ENCODE measurements at regions not wholly inside any gene's neighbourhood (a gene's known extent, or its start where the extent isn't known, plus 50 kb on each side); places are given as distances from the start of the nearest gene placed in this dataset.

- no peaks in the 10 kb centered on the region for H3K27me3 Mint-ChIP-seq
- no peak overlapping the region for H3K27ac Mint-ChIP-seq (ENCODE audit: low read depth)
- H3K9me3 Mint-ChIP-seq: peaks cover 15% of the 10 kb centered on the region
- no peak for ATAC-seq (replicated peaks; ENCODE audit: extremely low read depth, poor library complexity, severe bottlenecking)
- no peak for DNase-seq (ENCODE audit: low spot score in 2 of 2)
- no peaks in the 10 kb centered on the region for H3K36me3 Mint-ChIP-seq (ENCODE audit: insufficient read depth)
- H3K4me3 Mint-ChIP-seq: no peak overlapping the region
- H3K4me1 Mint-ChIP-seq: no peaks in the 10 kb centered on the region
Observed at GRCh38 chr16:51457775-51458174, 306.7 kb upstream of the SALL1 start.

DNA sequence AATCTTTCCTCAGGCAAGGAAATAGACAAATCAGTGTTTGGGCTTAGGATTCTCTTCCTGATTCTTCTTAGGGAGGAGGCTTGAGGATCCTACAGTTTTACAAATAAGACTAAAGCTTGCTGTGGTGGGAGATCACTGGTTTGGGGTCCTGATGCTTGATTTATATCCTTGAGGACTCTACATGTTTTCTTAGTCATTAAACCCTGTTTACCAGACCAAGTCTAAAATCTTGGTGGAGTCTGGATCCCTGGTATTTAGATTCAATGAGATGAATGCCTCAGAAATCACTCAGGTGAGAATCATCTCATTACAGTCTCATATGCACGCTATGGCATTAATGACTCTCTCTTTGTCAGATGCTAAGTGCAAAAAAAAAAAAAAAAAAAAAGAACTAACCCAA, 304.3 kb upstream of the SALL1 start:
- H3K36me3 Mint-ChIP-seq (ENCODE audit: insufficient read depth): no peaks in the 10 kb centered on the region
- no peak overlapping the region for H3K27ac Mint-ChIP-seq (ENCODE audit: low read depth)
- H3K4me3 Mint-ChIP-seq: no peak overlapping the region
- DNase-seq (ENCODE audit: low spot score in 2 of 2) (no peak), ATAC-seq (replicated peaks; ENCODE audit: extremely low read depth, poor library complexity, severe bottlenecking) (no peak)
- no peaks in the 10 kb centered on the region for H3K27me3 Mint-ChIP-seq
- H3K9me3 Mint-ChIP-seq: peaks cover 10% of the 10 kb centered on the region
- H3K4me1 Mint-ChIP-seq: no peaks in the 10 kb centered on the region

DNA sequence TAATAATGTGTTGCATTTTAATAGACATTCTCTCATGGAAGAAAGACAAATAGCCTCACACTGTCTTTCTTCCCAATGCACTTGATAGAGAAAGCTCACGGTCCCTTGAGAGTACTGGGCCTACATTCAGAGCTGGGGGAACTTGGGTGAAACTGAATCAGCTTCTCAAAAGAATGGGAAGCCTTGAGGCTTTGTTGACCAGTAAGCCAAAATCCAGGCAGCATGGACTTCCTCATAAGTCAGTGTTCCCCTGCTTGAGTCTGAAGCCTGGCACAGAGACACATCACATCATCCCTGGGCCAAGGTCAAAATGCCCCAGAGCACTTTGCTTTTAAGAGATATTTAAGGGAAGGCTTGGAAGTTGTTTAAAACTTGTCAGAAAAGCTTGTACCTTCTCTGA, 302.2 kb upstream of the SALL1 start:
- Mint-ChIP-seq H3K9me3 (peaks cover 10% of the 10 kb centered on the region), H3K36me3 (ENCODE audit: insufficient read depth) (no peaks in the 10 kb centered on the region), H3K27ac (ENCODE audit: low read depth) (no peak overlapping the region), H3K4me3 (no peak overlapping the region), H3K4me1 (no peaks in the 10 kb centered on the region), H3K27me3 (no peaks in the 10 kb centered on the region)
- no peak for DNase-seq (ENCODE audit: low spot score in 2 of 2)
- no peak for ATAC-seq (replicated peaks; ENCODE audit: extremely low read depth, poor library complexity, severe bottlenecking)

- Mint-ChIP-seq H3K4me1 (no peaks in the 10 kb centered on the region), H3K27ac (ENCODE audit: low read depth) (no peak overlapping the region), H3K36me3 (ENCODE audit: insufficient read depth) (no peaks in the 10 kb centered on the region), H3K27me3 (no peaks in the 10 kb centered on the region), H3K9me3 (peaks cover 15% of the 10 kb centered on the region), H3K4me3 (no peak overlapping the region)
- no peak for ATAC-seq (replicated peaks; ENCODE audit: extremely low read depth, poor library complexity, severe bottlenecking)
- DNase-seq (ENCODE audit: low spot score in 2 of 2): no peak
Observed at GRCh38 chr16:51450909-51451308, 299.8 kb upstream of the SALL1 start.

DNA sequence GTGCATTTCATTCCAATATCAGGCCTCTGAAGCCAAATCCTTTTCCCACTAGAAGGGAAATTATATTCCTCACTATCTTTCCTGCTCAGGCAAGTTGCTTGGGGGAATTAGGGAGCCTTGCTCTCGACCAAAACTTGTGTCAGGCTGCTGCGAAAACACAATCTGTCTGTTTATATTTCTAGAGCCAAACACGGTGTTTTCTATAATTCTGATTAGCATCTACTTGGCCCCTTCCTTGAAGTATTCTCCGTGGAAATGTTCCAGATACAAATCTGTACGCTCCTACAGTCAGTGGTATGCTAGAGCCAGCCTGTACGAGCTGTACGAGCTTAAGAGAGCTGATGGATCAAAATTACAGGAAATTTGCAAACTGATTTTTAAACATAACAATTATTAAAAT, 299.3 kb upstream of the SALL1 start:
- Mint-ChIP-seq H3K9me3 (peaks cover 19% of the 10 kb centered on the region), H3K4me3 (no peak overlapping the region), H3K27me3 (no peaks in the 10 kb centered on the region)

GRCh38 chr16:51449441-51449840, 298.4 kb upstream of the SALL1 start:
- Mint-ChIP-seq H3K27me3 (no peaks in the 10 kb centered on the region), H3K36me3 (ENCODE audit: insufficient read depth) (no peaks in the 10 kb centered on the region), H3K4me3 (no peak overlapping the region), H3K27ac (ENCODE audit: low read depth) (no peak overlapping the region), H3K9me3 (peaks cover 14% of the 10 kb centered on the region), H3K4me1 (no peaks in the 10 kb centered on the region)
- ATAC-seq (replicated peaks; ENCODE audit: extremely low read depth, poor library complexity, severe bottlenecking): no peak
- DNase-seq (ENCODE audit: low spot score in 2 of 2): no peak

More for the DNA sequence above, 299.3 kb upstream of the SALL1 start:
- ATAC-seq (replicated peaks; ENCODE audit: extremely low read depth, poor library complexity, severe bottlenecking): no peak
- no peak overlapping the region for H3K27ac Mint-ChIP-seq (ENCODE audit: low read depth)
- H3K4me1 Mint-ChIP-seq: no peaks in the 10 kb centered on the region
- DNase-seq (ENCODE audit: low spot score in 2 of 2): no peak
- no peaks in the 10 kb centered on the region for H3K36me3 Mint-ChIP-seq (ENCODE audit: insufficient read depth)

DNA sequence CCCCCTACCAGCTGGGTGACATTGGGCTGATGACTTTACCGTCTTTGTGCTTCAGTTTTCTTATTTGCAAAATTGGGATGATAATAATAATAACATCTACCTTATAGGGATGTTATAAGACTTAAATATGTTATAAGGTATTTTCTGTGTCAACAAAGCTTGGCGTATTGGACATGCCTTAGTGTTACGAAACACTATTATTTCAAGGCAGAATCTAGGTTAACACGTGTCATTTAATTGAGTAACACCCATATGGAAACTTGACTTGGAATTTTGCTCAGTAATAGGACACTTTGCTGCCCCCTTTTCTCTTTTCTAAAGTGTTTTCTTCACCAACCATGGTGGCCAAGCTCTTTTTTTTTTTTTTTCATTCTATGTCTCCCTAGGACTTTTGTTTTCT, 294.2 kb upstream of the SALL1 start:
- Mint-ChIP-seq H3K27me3 (peaks cover 11% of the 10 kb centered on the region), H3K9me3 (peaks cover 16% of the 10 kb centered on the region), H3K4me1 (no peaks in the 10 kb centered on the region), H3K36me3 (ENCODE audit: insufficient read depth) (no peaks in the 10 kb centered on the region), H3K4me3 (no peak overlapping the region), H3K27ac (ENCODE audit: low read depth) (no peak overlapping the region)
- DNase-seq (ENCODE audit: low spot score in 2 of 2): no peak
- ATAC-seq (replicated peaks; ENCODE audit: extremely low read depth, poor library complexity, severe bottlenecking): no peak

DNA sequence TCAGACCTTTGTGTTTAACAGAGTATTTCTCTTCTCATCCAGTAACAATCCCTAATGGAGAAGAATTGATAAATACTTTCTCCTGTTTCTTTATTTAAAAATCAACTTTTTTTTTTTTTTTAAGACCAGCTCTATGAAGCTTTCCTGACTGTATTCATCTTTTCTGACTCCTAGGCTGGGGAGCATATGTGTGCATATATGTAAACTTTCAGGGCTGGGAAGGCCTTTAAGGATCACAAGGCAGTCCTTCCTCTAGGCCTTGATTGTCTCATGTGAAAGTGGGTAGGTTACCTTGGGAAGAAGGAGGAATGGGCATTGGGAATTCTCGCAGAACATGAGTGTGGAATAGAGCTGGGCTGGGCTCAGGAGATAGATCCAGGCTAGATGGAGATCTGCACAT, 292.9 kb upstream of the SALL1 start:
- Mint-ChIP-seq H3K27ac (ENCODE audit: low read depth) (no peak overlapping the region), H3K9me3 (peaks cover 16% of the 10 kb centered on the region), H3K4me3 (no peak overlapping the region), H3K27me3 (peaks cover 11% of the 10 kb centered on the region), H3K36me3 (ENCODE audit: insufficient read depth) (no peaks in the 10 kb centered on the region), H3K4me1 (no peaks in the 10 kb centered on the region)
- ATAC-seq (replicated peaks; ENCODE audit: extremely low read depth, poor library complexity, severe bottlenecking) (no peak), DNase-seq (ENCODE audit: low spot score in 2 of 2) (no peak)

DNA sequence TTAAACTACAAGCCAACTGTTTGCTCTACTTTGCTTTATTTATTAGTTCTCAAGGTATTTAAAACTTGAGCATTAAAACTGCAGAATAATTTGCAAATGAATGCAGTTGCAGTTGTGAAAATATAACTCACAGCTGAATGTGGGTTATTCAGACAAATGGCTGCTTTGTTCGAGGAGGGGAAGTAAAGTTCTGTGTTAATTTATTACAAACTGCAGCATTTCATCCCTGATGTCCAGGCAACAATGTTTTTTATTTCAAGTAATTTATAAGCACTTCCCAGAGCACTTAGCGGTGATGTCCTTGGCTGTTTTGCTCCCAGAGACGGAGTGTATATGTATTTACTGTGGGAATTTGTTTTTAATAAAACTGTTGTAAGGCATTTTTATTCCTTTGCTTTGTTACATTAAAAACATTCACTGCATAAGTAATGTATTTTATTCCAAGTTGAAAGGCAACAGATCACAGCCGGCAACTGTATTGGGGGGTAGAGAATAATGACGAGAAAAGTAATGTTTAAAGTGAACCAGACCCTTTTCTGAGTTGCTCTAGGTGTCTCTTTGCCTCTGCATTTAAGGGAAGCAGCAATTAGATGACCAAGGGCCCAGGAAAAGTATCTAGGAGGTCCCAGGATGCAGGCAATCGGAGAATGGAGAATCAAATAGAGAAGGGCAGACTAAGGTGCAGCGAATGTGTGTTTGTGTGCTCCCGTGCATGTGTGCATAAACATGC, 291.2 kb upstream of the SALL1 start:
- Mint-ChIP-seq H3K27ac (ENCODE audit: low read depth) (no peak overlapping the region), H3K4me1 (no peaks in the 10 kb centered on the region), H3K36me3 (ENCODE audit: insufficient read depth) (no peaks in the 10 kb centered on the region), H3K27me3 (peaks cover 11% of the 10 kb centered on the region), H3K4me3 (no peak overlapping the region), H3K9me3 (peaks cover 16% of the 10 kb centered on the region)
- ATAC-seq (replicated peaks; ENCODE audit: extremely low read depth, poor library complexity, severe bottlenecking) (no peak), DNase-seq (ENCODE audit: low spot score in 2 of 2) (no peak)

- no peak for DNase-seq (ENCODE audit: low spot score in 2 of 2)
- Mint-ChIP-seq H3K36me3 (ENCODE audit: insufficient read depth) (no peaks in the 10 kb centered on the region), H3K9me3 (peaks cover 6% of the 10 kb centered on the region), H3K4me1 (no peaks in the 10 kb centered on the region), H3K27ac (ENCODE audit: low read depth) (no peak overlapping the region), H3K27me3 (peaks cover 11% of the 10 kb centered on the region), H3K4me3 (no peak overlapping the region)
- no peak for ATAC-seq (replicated peaks; ENCODE audit: extremely low read depth, poor library complexity, severe bottlenecking)
Observed at GRCh38 chr16:51440131-51440889, 289.2 kb upstream of the SALL1 start.

- no peaks in the 10 kb centered on the region for H3K4me1 Mint-ChIP-seq
- H3K27ac Mint-ChIP-seq (ENCODE audit: low read depth): no peak overlapping the region
- no peak for DNase-seq (ENCODE audit: low spot score in 2 of 2)
- no peaks in the 10 kb centered on the region for H3K36me3 Mint-ChIP-seq (ENCODE audit: insufficient read depth)
- peaks cover 11% of the 10 kb centered on the region for H3K27me3 Mint-ChIP-seq
- no peak overlapping the region for H3K4me3 Mint-ChIP-seq
- peaks cover 5% of the 10 kb centered on the region for H3K9me3 Mint-ChIP-seq
- ATAC-seq (replicated peaks; ENCODE audit: extremely low read depth, poor library complexity, severe bottlenecking): no peak
Observed at GRCh38 chr16:51439271-51439670, 288.2 kb upstream of the SALL1 start.

DNA sequence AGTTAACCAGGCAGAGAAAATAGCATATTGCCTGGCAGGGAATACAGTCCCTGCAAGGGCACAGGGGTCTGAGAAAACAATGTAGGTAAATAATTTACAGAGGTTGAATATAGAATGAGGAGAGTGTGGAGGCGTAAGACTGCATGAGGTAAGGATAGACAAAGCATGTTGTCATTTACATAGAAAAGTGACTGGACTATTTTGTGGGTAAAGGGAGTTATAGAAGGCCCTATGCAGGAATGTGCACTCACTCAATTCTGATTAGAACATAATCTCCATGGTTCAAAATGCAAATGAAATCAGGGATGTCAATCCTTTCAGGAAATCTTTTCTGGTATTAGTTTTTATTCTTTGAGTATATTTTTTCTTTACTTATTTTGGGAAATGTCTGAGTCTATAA, 285.7 kb upstream of the SALL1 start:
- DNase-seq (ENCODE audit: low spot score in 2 of 2) (no peak), ATAC-seq (replicated peaks; ENCODE audit: extremely low read depth, poor library complexity, severe bottlenecking) (no peak)
- Mint-ChIP-seq H3K4me3 (no peak overlapping the region), H3K36me3 (ENCODE audit: insufficient read depth) (no peaks in the 10 kb centered on the region), H3K27me3 (peaks cover 11% of the 10 kb centered on the region), H3K4me1 (no peaks in the 10 kb centered on the region), H3K9me3 (peaks cover 7% of the 10 kb centered on the region), H3K27ac (ENCODE audit: low read depth) (no peak overlapping the region)

DNA sequence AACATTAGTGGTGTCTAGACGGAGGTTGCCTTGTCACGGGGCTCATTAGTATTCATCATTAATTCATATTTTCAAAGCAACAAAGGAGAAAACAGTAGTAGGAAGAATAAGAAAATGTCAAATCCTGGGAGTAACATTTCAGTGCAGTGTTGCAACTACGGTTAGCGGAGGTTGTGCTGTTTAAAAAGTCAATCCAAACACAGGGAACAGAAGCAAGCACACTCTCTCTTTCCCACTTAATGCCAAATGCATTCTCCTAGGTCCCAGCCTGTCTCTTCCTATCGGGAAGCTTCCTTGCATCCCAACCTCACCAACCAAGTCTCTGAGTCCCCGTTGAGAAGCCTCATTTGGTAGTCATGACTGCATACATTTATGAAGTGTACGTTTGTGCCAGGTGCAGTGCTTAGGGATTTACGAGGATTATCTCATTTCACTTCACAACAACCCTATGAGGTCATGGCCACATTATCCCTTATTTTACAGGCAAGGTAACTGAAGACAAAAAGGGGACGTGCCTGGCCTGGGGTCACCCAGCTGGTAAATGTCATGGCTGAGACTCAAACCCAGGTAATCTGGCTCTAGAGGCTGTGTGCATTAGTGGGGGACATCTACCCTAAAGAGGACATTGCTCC, 283.6 kb upstream of the SALL1 start:
- no peak for ATAC-seq (replicated peaks; ENCODE audit: extremely low read depth, poor library complexity, severe bottlenecking)
- H3K27ac Mint-ChIP-seq (ENCODE audit: low read depth): no peak overlapping the region
- no peak overlapping the region for H3K4me3 Mint-ChIP-seq
- H3K9me3 Mint-ChIP-seq: peaks cover 11% of the 10 kb centered on the region
- H3K27me3 Mint-ChIP-seq: no peaks in the 10 kb centered on the region
- no peaks in the 10 kb centered on the region for H3K4me1 Mint-ChIP-seq
- no peaks in the 10 kb centered on the region for H3K36me3 Mint-ChIP-seq (ENCODE audit: insufficient read depth)
- DNase-seq (ENCODE audit: low spot score in 2 of 2): no peak

All from central memory CD8-positive, alpha-beta T cell (primary cell).